ENCODE measurements at regions not wholly inside any gene's neighbourhood (a gene's known extent, or its start where the extent isn't known, plus 50 kb on each side); places are given as distances from the start of the nearest gene placed in this dataset.
"Not testable (repeated sequence)": the region's sequence is repeated elsewhere in the genome, so short reads cannot be mapped to it uniquely, and the experiment has no call there.

DNA sequence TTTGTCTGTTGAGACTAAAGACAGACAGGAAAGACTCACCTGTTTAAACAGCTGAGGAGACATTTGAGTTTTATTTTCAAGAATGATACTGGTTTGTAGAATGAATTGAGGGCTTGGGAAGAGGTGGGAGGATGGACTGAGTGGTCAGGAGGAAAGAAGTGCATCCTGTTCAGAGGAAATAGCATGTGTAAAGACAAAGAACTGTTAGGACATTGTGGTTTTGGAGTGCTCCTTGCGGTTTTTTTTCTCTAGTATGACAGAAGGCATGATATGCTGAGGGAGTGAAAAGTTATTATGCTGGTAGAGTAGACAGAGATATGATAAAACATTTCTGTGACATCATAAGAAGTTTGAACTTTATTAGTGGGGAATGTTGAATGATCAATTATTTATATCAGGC is 270.7 kb upstream of the ELAVL2 start:
- Histone ChIP-seq H3K27me3 (ENCODE audit: insufficient read depth, low read length, poor library complexity, severe bottlenecking) (no peaks in the 10 kb centered on the region), H3K9me3 (ENCODE audit: low read length) (no peaks in the 10 kb centered on the region), H3K4me1 (ENCODE audit: insufficient read depth, low read length) (no peaks in the 10 kb centered on the region), H3K27ac (ENCODE audit: low read depth, low read length) (no peak overlapping the region), H3K36me3 (ENCODE audit: insufficient read depth, low read length) (no peaks in the 10 kb centered on the region), H3K4me3 (ENCODE audit: low read length) (no peak overlapping the region)
- ChIA-PET CTCF (no interaction called here), POLR2A (no interaction called here)
- no peak for DNase-seq
- Mint-ChIP-seq H3K27me3 (no peaks in the 10 kb centered on the region), H3K9me3 (peaks cover 5 to 24% (median 13%) of the 10 kb centered on the region in 5 donors), H3K27ac (no peak overlapping the region), H3K4me1 (no peaks in the 10 kb centered on the region), H3K4me3 (no peak overlapping the region), H3K36me3 (no peaks in the 10 kb centered on the region)

DNA sequence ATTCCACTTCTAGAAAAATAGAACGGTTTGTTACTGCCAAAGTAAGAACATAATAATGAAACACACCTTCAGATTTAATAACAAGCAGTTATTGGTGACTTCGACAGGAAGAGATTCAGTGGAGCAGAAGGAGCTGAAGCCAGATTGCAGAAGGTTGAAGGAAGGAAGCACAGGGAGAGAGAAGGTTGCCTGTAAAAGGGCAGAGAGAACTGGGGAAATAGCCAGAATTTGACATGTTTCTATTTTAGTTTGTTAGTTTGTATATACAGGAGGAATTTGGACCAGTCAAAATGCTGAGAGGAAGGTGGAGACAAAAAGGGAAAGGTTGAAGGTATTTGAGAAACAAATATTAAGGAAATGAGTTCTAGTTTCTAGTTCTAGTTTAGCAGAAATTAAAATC is 269.2 kb upstream of the ELAVL2 start:
- H3K27me3 ChIP-seq (ENCODE audit: insufficient read depth, low read length, poor library complexity, severe bottlenecking), result no peaks in the 10 kb centered on the region
- ChIA-PET POLR2A (no interaction called here), CTCF (no interaction called here)
- H3K4me1 Mint-ChIP-seq, result no peaks in the 10 kb centered on the region
- H3K27ac Mint-ChIP-seq, result no peak overlapping the region
- H3K4me1 ChIP-seq (ENCODE audit: insufficient read depth, low read length), result no peaks in the 10 kb centered on the region
- no peak overlapping the region for H3K4me3 Mint-ChIP-seq
- H3K9me3 ChIP-seq (ENCODE audit: low read length), result no peaks in the 10 kb centered on the region
- H3K36me3 ChIP-seq (ENCODE audit: insufficient read depth, low read length), result no peaks in the 10 kb centered on the region
- H3K4me3 ChIP-seq (ENCODE audit: low read length), result no peak overlapping the region
- H3K36me3 Mint-ChIP-seq, result no peaks in the 10 kb centered on the region
- DNase-seq, result no peak
- H3K27me3 Mint-ChIP-seq, result no peaks in the 10 kb centered on the region
- H3K9me3 Mint-ChIP-seq, result peaks cover 5 to 26% (median 15%) of the 10 kb centered on the region in 5 donors
- no peak overlapping the region for H3K27ac ChIP-seq (ENCODE audit: low read depth, low read length)

GRCh38 chr9:24090566-24090965 is 264.5 kb upstream of the ELAVL2 start:
- no peaks in the 10 kb centered on the region for H3K27me3 Mint-ChIP-seq

DNA sequence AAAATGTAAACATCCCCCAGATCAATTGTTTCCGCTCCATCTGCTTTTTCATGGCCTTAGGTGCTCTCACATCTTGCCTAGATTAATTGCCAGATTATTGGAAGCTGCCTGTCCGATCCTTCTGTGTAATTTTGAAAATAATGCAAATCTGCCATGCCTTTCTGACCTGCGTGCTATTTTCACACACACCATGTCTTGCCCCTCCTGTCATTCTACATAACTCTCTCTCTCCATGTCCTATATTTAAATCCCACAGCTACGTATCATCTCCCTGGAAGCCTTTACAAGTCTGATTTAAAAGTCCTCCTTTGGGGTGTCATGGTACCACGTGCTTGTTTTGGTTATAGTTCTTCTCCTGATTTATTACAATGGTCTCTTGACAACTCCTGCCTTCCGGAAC is 247.6 kb upstream of the ELAVL2 start:
- Histone ChIP-seq H3K36me3 (ENCODE audit: insufficient read depth, low read length) (no peaks in the 10 kb centered on the region), H3K27me3 (ENCODE audit: insufficient read depth, low read length, poor library complexity, severe bottlenecking) (no peaks in the 10 kb centered on the region), H3K27ac (ENCODE audit: low read depth, low read length) (no peak overlapping the region), H3K4me1 (ENCODE audit: insufficient read depth, low read length) (no peaks in the 10 kb centered on the region), H3K9me3 (ENCODE audit: low read length) (no peaks in the 10 kb centered on the region), H3K4me3 (ENCODE audit: low read length) (no peak overlapping the region)
- Mint-ChIP-seq H3K4me3 (no peak overlapping the region), H3K27ac (no peak overlapping the region), H3K9me3 (peaks cover 8 to 19% (median 15%) of the 10 kb centered on the region in 5 donors), H3K36me3 (no peaks in the 10 kb centered on the region), H3K4me1 (no peaks in the 10 kb centered on the region), H3K27me3 (peaks cover 0 to 1% of the 10 kb centered on the region in 2 donors)
- DNase-seq, result no peak
- ChIA-PET CTCF (no interaction called here), POLR2A (no interaction called here)

More at GRCh38 chr9:24090566-24090965, 264.5 kb upstream of the ELAVL2 start:
- Histone ChIP-seq H3K27ac (ENCODE audit: low read depth, low read length) (no peak overlapping the region), H3K27me3 (ENCODE audit: insufficient read depth, low read length, poor library complexity, severe bottlenecking) (no peaks in the 10 kb centered on the region), H3K36me3 (ENCODE audit: insufficient read depth, low read length) (no peaks in the 10 kb centered on the region), H3K4me1 (ENCODE audit: insufficient read depth, low read length) (no peaks in the 10 kb centered on the region), H3K4me3 (ENCODE audit: low read length) (no peak overlapping the region), H3K9me3 (ENCODE audit: low read length) (no peaks in the 10 kb centered on the region)
- CTCF ChIA-PET, result no interaction called here
- H3K36me3 Mint-ChIP-seq, result no peaks in the 10 kb centered on the region
- POLR2A ChIA-PET, result no interaction called here
- H3K4me3 Mint-ChIP-seq, result no peak overlapping the region
- no peak overlapping the region for H3K27ac Mint-ChIP-seq
- H3K4me1 Mint-ChIP-seq, result no peaks in the 10 kb centered on the region
- DNase-seq, result no peak
- peaks cover 12 to 32% (median 24%) of the 10 kb centered on the region in 5 donors for H3K9me3 Mint-ChIP-seq

DNA sequence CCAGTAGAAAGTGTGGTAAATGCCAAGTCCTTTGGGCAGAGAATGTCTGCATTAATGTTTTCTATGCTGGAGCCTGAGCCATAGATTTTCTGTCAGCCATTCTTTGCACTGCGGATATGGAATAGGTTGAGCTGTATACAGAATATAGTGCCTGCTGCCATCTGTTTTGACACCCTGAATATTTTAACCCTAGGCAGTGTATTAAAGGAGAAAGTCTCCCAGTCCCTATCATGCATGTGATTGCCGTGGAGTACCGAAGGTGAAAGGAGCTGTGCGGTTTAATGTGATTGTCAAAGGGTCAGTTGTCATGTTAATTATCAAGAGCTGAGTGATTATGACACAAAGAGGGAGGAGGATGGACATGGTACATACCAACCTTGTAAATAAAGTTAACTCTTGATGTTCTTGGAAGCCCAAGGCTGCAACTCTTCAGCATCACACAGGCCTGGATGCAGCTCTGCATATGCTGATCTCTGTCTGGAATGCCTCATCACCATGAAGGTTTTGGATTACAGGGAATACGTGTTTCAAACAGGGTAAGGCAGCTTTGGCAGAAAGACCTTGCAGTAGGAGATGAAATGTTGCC is 247.1 kb upstream of the ELAVL2 start:
- no peak overlapping the region for H3K4me3 Mint-ChIP-seq
- no peaks in the 10 kb centered on the region for H3K36me3 Mint-ChIP-seq
- no peaks in the 10 kb centered on the region for H3K4me1 ChIP-seq (ENCODE audit: insufficient read depth, low read length)
- no peaks in the 10 kb centered on the region for H3K4me1 Mint-ChIP-seq
- no peak overlapping the region for H3K4me3 ChIP-seq (ENCODE audit: low read length)
- no peaks in the 10 kb centered on the region for H3K27me3 ChIP-seq (ENCODE audit: insufficient read depth, low read length, poor library complexity, severe bottlenecking)
- H3K36me3 ChIP-seq (ENCODE audit: insufficient read depth, low read length), result no peaks in the 10 kb centered on the region
- peaks cover 5 to 16% (median 15%) of the 10 kb centered on the region in 5 donors for H3K9me3 Mint-ChIP-seq
- peaks cover 0 to 1% of the 10 kb centered on the region in 2 donors for H3K27me3 Mint-ChIP-seq
- no peak overlapping the region for H3K27ac Mint-ChIP-seq
- H3K27ac ChIP-seq (ENCODE audit: low read depth, low read length), result no peak overlapping the region
- no peaks in the 10 kb centered on the region for H3K9me3 ChIP-seq (ENCODE audit: low read length)
- no peak for DNase-seq
- POLR2A ChIA-PET, result no interaction called here
- CTCF ChIA-PET, result no interaction called here

DNA sequence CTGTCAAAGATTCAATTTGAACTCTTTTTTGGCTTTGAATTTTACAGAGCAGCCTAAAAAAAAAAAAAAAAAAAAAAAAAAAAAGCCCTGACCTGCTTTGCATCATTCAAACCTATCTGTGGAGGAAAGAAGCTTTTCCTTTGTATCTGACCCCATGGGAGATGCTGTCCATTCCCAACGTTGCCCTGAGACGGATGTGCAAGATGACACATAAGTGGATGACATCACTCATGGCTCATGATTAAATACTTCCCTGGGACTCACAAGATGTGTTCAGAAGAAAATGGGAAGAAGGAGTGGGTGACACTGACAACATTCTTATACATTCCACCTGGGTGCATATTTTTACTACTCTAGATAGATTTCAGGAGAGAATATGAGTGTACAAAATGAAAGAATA is 245.7 kb upstream of the ELAVL2 start:
- H3K4me1 ChIP-seq (ENCODE audit: insufficient read depth, low read length), result no peaks in the 10 kb centered on the region
- H3K27me3 ChIP-seq (ENCODE audit: insufficient read depth, low read length, poor library complexity, severe bottlenecking), result no peaks in the 10 kb centered on the region
- no peak overlapping the region for H3K27ac Mint-ChIP-seq
- POLR2A ChIA-PET, result no interaction called here
- H3K36me3 ChIP-seq (ENCODE audit: insufficient read depth, low read length), result no peaks in the 10 kb centered on the region
- CTCF ChIA-PET, result no interaction called here
- no peak overlapping the region for H3K27ac ChIP-seq (ENCODE audit: low read depth, low read length)
- no peak overlapping the region for H3K4me3 ChIP-seq (ENCODE audit: low read length)
- H3K36me3 Mint-ChIP-seq, result no peaks in the 10 kb centered on the region
- H3K9me3 ChIP-seq (ENCODE audit: low read length), result no peaks in the 10 kb centered on the region
- H3K4me3 Mint-ChIP-seq, result no peak overlapping the region
- H3K9me3 Mint-ChIP-seq, result peaks cover 5 to 15% (median 14%) of the 10 kb centered on the region in 5 donors
- H3K27me3 Mint-ChIP-seq, result no peaks in the 10 kb centered on the region
- H3K4me1 Mint-ChIP-seq, result no peaks in the 10 kb centered on the region
- no peak for DNase-seq

DNA sequence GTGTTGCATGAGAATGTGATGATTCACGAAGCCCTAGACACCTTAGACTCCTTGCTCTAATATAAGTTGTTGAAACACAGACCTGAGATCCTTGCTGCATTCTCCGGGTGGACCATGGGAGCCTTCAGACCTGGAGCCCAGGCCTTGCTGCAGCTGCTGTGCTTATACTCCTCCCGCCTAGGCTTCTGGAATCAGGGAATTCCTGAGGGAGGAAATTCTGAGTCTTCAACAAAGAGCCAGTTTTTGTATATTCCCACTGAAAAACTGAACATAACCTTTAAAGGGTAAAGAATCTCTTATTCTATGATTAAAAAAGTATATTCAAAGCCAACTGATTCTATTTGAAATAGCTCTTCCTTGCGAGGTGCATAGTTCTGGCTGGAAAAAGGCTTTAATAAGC is 245.1 kb upstream of the ELAVL2 start:
- H3K27me3 Mint-ChIP-seq, result no peaks in the 10 kb centered on the region
- DNase-seq, result no peak
- CTCF ChIA-PET, result no interaction called here
- H3K4me1 Mint-ChIP-seq, result no peaks in the 10 kb centered on the region
- no peak overlapping the region for H3K27ac ChIP-seq (ENCODE audit: low read depth, low read length)
- H3K4me3 ChIP-seq (ENCODE audit: low read length), result no peak overlapping the region
- H3K27me3 ChIP-seq (ENCODE audit: insufficient read depth, low read length, poor library complexity, severe bottlenecking), result no peaks in the 10 kb centered on the region
- no peak overlapping the region for H3K4me3 Mint-ChIP-seq
- POLR2A ChIA-PET, result no interaction called here
- H3K9me3 Mint-ChIP-seq, result peaks cover 5 to 19% (median 11%) of the 10 kb centered on the region in 5 donors
- H3K9me3 ChIP-seq (ENCODE audit: low read length), result no peaks in the 10 kb centered on the region
- H3K36me3 Mint-ChIP-seq, result no peaks in the 10 kb centered on the region
- no peaks in the 10 kb centered on the region for H3K36me3 ChIP-seq (ENCODE audit: insufficient read depth, low read length)
- no peaks in the 10 kb centered on the region for H3K4me1 ChIP-seq (ENCODE audit: insufficient read depth, low read length)
- H3K27ac Mint-ChIP-seq, result no peak overlapping the region

- H3K36me3 Mint-ChIP-seq; H3K4me3 Mint-ChIP-seq; H3K36me3 ChIP-seq (ENCODE audit: insufficient read depth, low read length); H3K27me3 Mint-ChIP-seq; H3K4me1 ChIP-seq (ENCODE audit: insufficient read depth, low read length); DNase-seq; H3K4me3 ChIP-seq (ENCODE audit: low read length); H3K27ac ChIP-seq (ENCODE audit: low read depth, low read length); CTCF ChIA-PET; H3K9me3 ChIP-seq (ENCODE audit: low read length); POLR2A ChIA-PET; H3K27ac Mint-ChIP-seq; H3K4me1 Mint-ChIP-seq; H3K27me3 ChIP-seq (ENCODE audit: insufficient read depth, low read length, poor library complexity, severe bottlenecking): not testable (repeated sequence)
- peaks cover 6 to 36% (median 8%) of the 10 kb centered on the region in 5 donors for H3K9me3 Mint-ChIP-seq
Observed at GRCh38 chr9:24067107-24067506, 241.1 kb upstream of the ELAVL2 start.

DNA sequence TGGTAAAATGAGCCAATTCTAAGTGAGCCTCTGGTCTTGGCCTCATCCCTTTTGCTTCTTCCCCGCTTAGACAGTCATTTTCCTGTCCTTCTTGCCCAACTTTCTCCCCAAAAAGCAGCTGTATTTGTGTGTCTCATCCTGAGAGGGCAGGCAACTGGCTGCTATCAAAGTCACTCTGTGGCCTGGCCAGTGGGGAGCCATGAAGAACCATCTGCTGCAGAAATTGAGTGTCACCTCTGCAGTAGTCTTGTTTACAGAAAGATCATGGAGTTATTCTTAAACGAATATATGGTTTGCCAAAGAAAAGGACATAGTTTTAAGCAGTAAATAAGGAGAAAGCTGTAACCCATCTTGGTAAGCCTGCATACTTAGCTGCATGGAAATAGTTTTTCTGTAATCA is 233.6 kb upstream of the ELAVL2 start:
- Mint-ChIP-seq H3K36me3 (no peaks in the 10 kb centered on the region), H3K4me1 (no peaks in the 10 kb centered on the region), H3K27ac (no peak overlapping the region), H3K9me3 (peaks cover under 1 to 54% (median 13%) of the 10 kb centered on the region in 5 donors), H3K27me3 (no peaks in the 10 kb centered on the region), H3K4me3 (no peak overlapping the region)
- Histone ChIP-seq H3K9me3 (ENCODE audit: low read length) (no peaks in the 10 kb centered on the region), H3K27me3 (ENCODE audit: insufficient read depth, low read length, poor library complexity, severe bottlenecking) (no peaks in the 10 kb centered on the region), H3K36me3 (ENCODE audit: insufficient read depth, low read length) (no peaks in the 10 kb centered on the region), H3K4me3 (ENCODE audit: low read length) (no peak overlapping the region), H3K4me1 (ENCODE audit: insufficient read depth, low read length) (no peaks in the 10 kb centered on the region), H3K27ac (ENCODE audit: low read depth, low read length) (no peak overlapping the region)
- no peak for DNase-seq
- POLR2A ChIA-PET, result no interaction called here
- CTCF ChIA-PET, result no interaction called here

All from CD8-positive, alpha-beta memory T cell (primary cell).